ENCODE measurements at regions not wholly inside any gene's neighbourhood (a gene's known extent, or its start where the extent isn't known, plus 50 kb on each side); places are given as distances from the start of the nearest gene placed in this dataset.

DNA sequence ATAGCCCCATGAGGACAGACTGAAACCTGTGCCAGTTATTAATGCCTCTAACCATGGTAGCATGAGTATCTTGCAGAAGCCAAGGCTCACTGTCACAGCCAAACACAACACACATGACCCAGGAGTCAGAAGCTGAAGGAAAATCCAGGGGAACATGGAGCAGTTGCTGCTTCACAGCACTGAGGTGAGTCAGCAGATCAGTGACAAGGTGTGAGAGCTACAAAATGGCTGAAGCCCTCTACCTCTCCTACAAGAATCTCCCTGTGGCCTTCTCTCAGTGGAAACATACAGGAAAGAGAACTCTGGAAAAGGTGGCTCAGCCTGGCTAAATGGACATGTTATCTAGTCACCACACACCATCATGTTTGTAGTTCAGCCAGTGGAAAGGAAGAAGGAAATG, 93.5 kb downstream of the NAB1 start:
- H3K27me3 Mint-ChIP-seq = peaks cover 7% of the 10 kb centered on the region
- no peak overlapping the region for H3K4me2 ChIP-seq (replicated peaks; ENCODE audit: low read depth, low read length, poor library complexity, severe bottlenecking)
- peaks cover 0 to 4% (median 1%) of the 10 kb centered on the region in 4 experiments for H3K27me3 ChIP-seq (replicated peaks in 1 of 4; ENCODE audit: control extremely low read depth in 1 of 4, control insufficient read depth in 3 of 4, insufficient read depth in 4 of 4, low read length in 3 of 4)
- CTCF ChIA-PET = no interaction called here
- no peaks in the 10 kb centered on the region for H3K79me2 ChIP-seq (ENCODE audit: control insufficient read depth, insufficient read depth, low read length)
- intact Hi-C loops (cut with micrococcal nuclease) = no loop called here
- no peaks in the 10 kb centered on the region for H4K20me1 ChIP-seq (ENCODE audit: control insufficient read depth, insufficient read depth, low read length, poor library complexity, severe bottlenecking)
- H3K27ac Mint-ChIP-seq = no peak overlapping the region
- POLR2A ChIA-PET = interaction anchor here (0.5 kb wide), 1 partner anchor 201 kb away, joined by 3 read pairs; no protein-coding TSS in a partner anchor
- no peaks in the 10 kb centered on the region for H3K9me3 Mint-ChIP-seq (ENCODE audit: insufficient read depth)
- H3K4me3 Mint-ChIP-seq = no peak overlapping the region
- H3K9ac ChIP-seq (ENCODE audit: low read length) = no peak overlapping the region
- ATAC-seq (ENCODE audit: low read depth) = no peak
- H3K4me1 Mint-ChIP-seq = no peaks in the 10 kb centered on the region
- no peak for DNase-seq
- no peak overlapping the region for H3K27ac ChIP-seq (ENCODE audit: low read length in 2 of 2)
- H3K9me3 ChIP-seq (ENCODE audit: control extremely low read depth in 1 of 3, control insufficient read depth in 2 of 3, insufficient read depth in 1 of 3, low read length in 2 of 3) = peaks cover 0 to 6% (median 0%) of the 10 kb centered on the region in 3 donors
- no peak overlapping the region for H2AFZ ChIP-seq (ENCODE audit: insufficient read depth, low read depth, low read length, poor library complexity, severe bottlenecking)
- H3K4me3 ChIP-seq (ENCODE audit: control extremely low read depth in 1 of 5, extremely low read depth in 1 of 5, insufficient read depth in 1 of 5, low read depth in 2 of 5, low read length in 4 of 5) = no peak overlapping the region
- H3K36me3 ChIP-seq (replicated peaks in 1 of 2; ENCODE audit: control extremely low read depth in 1 of 2, control insufficient read depth in 1 of 2, extremely low read depth in 1 of 2, insufficient read depth in 2 of 2, low read length in 1 of 2) = no peaks in the 10 kb centered on the region
- no peaks in the 10 kb centered on the region for H3K4me1 ChIP-seq (ENCODE audit: control insufficient read depth in 2 of 2, insufficient read depth in 2 of 2, low read length in 2 of 2)
- no peak for TF ChIP-seq EZH2 (IDR thresholded peaks at IDR 0.05; ENCODE audit: borderline replicate concordance, insufficient read depth, low read depth, low read length, poor library complexity, severe bottlenecking)
- TF ChIP-seq, protein P1, sequence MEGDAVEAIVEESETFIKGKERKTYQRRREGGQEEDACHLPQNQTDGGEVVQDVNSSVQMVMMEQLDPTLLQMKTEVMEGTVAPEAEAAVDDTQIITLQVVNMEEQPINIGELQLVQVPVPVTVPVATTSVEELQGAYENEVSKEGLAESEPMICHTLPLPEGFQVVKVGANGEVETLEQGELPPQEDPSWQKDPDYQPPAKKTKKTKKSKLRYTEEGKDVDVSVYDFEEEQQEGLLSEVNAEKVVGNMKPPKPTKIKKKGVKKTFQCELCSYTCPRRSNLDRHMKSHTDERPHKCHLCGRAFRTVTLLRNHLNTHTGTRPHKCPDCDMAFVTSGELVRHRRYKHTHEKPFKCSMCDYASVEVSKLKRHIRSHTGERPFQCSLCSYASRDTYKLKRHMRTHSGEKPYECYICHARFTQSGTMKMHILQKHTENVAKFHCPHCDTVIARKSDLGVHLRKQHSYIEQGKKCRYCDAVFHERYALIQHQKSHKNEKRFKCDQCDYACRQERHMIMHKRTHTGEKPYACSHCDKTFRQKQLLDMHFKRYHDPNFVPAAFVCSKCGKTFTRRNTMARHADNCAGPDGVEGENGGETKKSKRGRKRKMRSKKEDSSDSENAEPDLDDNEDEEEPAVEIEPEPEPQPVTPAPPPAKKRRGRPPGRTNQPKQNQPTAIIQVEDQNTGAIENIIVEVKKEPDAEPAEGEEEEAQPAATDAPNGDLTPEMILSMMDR (IDR thresholded peaks at IDR 0.05) = no peak

DNA sequence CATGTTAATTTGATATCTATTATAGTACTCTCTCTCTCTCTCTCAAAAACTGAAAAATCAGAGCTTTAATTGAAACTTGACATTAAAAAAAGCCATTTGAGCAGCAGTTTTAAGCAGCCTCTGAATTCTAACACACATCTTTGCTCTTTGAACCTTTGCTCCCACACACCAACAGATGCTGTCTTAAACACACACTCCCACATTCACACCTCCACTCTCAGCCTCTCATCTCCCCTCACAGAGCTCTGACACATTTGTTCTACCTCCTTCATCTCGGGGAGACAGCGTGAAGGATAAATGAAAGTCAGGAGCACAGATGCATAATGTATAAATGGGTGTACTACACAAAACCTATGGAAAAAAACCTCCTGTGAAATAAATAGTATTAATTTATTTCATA, 95.2 kb downstream of the NAB1 start:
- intact Hi-C loops (cut with micrococcal nuclease) = no loop called here
- Mint-ChIP-seq H3K4me1 (no peaks in the 10 kb centered on the region), H3K4me3 (no peak overlapping the region), H3K27ac (no peak overlapping the region), H3K27me3 (peaks cover 4% of the 10 kb centered on the region), H3K9me3 (ENCODE audit: insufficient read depth) (no peaks in the 10 kb centered on the region)
- no CpG with 5 or more reads among the region's 2 CpGs for WGBS (ENCODE audit: insufficient coverage)
- Histone ChIP-seq H3K36me3 (replicated peaks in 1 of 2; ENCODE audit: control extremely low read depth in 1 of 2, control insufficient read depth in 1 of 2, extremely low read depth in 1 of 2, insufficient read depth in 2 of 2, low read length in 1 of 2) (no peaks in the 10 kb centered on the region), H4K20me1 (ENCODE audit: control insufficient read depth, insufficient read depth, low read length, poor library complexity, severe bottlenecking) (no peaks in the 10 kb centered on the region), H3K4me3 (ENCODE audit: control extremely low read depth in 1 of 5, extremely low read depth in 1 of 5, insufficient read depth in 1 of 5, low read depth in 2 of 5, low read length in 4 of 5) (no peak overlapping the region), H3K27me3 (replicated peaks in 1 of 4; ENCODE audit: control extremely low read depth in 1 of 4, control insufficient read depth in 3 of 4, insufficient read depth in 4 of 4, low read length in 3 of 4) (peaks cover 0 to 4% (median 1%) of the 10 kb centered on the region in 4 experiments), H3K9ac (ENCODE audit: low read length) (no peak overlapping the region), H3K4me2 (replicated peaks; ENCODE audit: low read depth, low read length, poor library complexity, severe bottlenecking) (no peak overlapping the region), H3K9me3 (ENCODE audit: control extremely low read depth in 1 of 3, control insufficient read depth in 2 of 3, insufficient read depth in 1 of 3, low read length in 2 of 3) (peaks cover 0 to 6% (median 0%) of the 10 kb centered on the region in 3 donors), H3K79me2 (ENCODE audit: control insufficient read depth, insufficient read depth, low read length) (no peaks in the 10 kb centered on the region), H3K4me1 (ENCODE audit: control insufficient read depth in 2 of 2, insufficient read depth in 2 of 2, low read length in 2 of 2) (no peaks in the 10 kb centered on the region), H2AFZ (ENCODE audit: insufficient read depth, low read depth, low read length, poor library complexity, severe bottlenecking) (no peak overlapping the region), H3K27ac (ENCODE audit: low read length in 2 of 2) (no peak overlapping the region)
- CTCF ChIA-PET = no interaction called here
- TF ChIP-seq EZH2 (IDR thresholded peaks at IDR 0.05; ENCODE audit: borderline replicate concordance, insufficient read depth, low read depth, low read length, poor library complexity, severe bottlenecking) = no peak
- TF ChIP-seq, protein P1 (IDR thresholded peaks at IDR 0.05) = no peak
- DNase-seq (no peak), ATAC-seq (ENCODE audit: low read depth) (no peak)
- POLR2A ChIA-PET = no interaction called here

Data from B cell (primary cell).